Upper lobe of left lung (tissue), 4 donors: ENCODE measurements at regions not wholly inside any gene's neighbourhood (a gene's known extent, or its start where the extent isn't known, plus 50 kb on each side); places are given as distances from the start of the nearest gene placed in this dataset.

Experiments
- POLR2A ChIP-seq, 4 donors: fragments of 450-650 bp; IDR thresholded peaks; one replicate each; pipeline ENCODE4 v1.5.1; 2016 to 2017; ENCODE audit warnings: antibody characterized with exemption in 4 of 4, mild to moderate bottlenecking in 2 of 4
- POLR2AphosphoS5 ChIP-seq, 2 donors: sonication (generic); formaldehyde crosslinking; IDR thresholded peaks; one replicate each; pipeline ENCODE4 v1.5.1; 2017; ENCODE audit warnings: antibody characterized with exemption in 2 of 2
- TF ChIP-seq, protein P1 (sequence below), 6 experiments: fragments of 450-650 bp in 4 of 6; fragments of 200-600 bp in 2 of 6; sonication (generic) in 2 of 6; IDR thresholded peaks; one replicate each; pipeline ENCODE4 v1.5.1; 2016 to 2019; ENCODE audit warnings: antibody characterized with exemption in 6 of 6

DNA sequence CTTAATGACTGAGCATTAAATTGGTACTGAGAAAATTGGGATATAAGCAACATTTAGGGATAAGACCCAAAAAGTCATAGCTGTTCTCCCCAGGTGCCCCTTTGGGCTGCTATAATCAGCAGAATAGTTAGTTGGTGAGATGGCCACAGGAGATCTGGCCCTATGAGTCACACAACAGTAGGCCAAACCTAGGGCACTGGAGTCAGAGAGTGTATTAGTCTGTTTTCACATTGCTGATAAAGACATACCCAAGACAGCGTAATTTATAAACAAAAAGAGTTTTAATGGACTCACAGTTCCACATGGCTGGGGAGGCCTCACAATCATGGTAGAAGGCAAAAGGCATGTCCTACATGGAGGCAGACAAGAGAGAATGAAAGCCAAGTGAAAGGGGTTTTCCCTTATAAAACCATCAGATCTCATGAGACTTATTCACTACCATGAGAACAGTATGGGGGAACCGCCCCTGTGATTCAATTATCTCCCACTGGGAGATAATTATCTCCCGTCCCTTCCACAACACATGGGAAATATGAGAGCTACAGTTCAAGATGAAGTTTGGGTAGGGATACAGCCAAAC is 338.3 kb upstream of the NR3C2 start:
- TF ChIP-seq, protein P1, sequence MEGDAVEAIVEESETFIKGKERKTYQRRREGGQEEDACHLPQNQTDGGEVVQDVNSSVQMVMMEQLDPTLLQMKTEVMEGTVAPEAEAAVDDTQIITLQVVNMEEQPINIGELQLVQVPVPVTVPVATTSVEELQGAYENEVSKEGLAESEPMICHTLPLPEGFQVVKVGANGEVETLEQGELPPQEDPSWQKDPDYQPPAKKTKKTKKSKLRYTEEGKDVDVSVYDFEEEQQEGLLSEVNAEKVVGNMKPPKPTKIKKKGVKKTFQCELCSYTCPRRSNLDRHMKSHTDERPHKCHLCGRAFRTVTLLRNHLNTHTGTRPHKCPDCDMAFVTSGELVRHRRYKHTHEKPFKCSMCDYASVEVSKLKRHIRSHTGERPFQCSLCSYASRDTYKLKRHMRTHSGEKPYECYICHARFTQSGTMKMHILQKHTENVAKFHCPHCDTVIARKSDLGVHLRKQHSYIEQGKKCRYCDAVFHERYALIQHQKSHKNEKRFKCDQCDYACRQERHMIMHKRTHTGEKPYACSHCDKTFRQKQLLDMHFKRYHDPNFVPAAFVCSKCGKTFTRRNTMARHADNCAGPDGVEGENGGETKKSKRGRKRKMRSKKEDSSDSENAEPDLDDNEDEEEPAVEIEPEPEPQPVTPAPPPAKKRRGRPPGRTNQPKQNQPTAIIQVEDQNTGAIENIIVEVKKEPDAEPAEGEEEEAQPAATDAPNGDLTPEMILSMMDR (IDR thresholded peaks at IDR 0.05) = no peak
- TF ChIP-seq POLR2A (IDR thresholded peaks at IDR 0.05) (no peak), POLR2AphosphoS5 (IDR thresholded peaks at IDR 0.05) (no peak)
